GM12891 (cell line): ENCODE measurements at regions not wholly inside any gene's neighbourhood (a gene's known extent, or its start where the extent isn't known, plus 50 kb on each side); places are given as distances from the start of the nearest gene placed in this dataset.

Source experiments
- PAX5 ChIP-seq: IDR thresholded peaks from 2 replicates; pipeline ENCODE4 v1.6.1; 2011; ENCODE audit warnings: low read length, moderate library complexity, mild to moderate bottlenecking; ENCODE audit not compliant: insufficient read depth, severe bottlenecking
- POLR2A ChIP-seq: IDR thresholded peaks from 2 replicates; pipeline ENCODE4 v1.6.1; 2011; ENCODE audit warnings: low read depth, low read length, control low read depth
- POLR2AphosphoS5 ChIP-seq: IDR thresholded peaks from 2 replicates; pipeline ENCODE4 v1.6.1; 2011; ENCODE audit warnings: low read depth, low read length, control low read depth
- POU2F2 ChIP-seq: IDR thresholded peaks from 2 replicates; pipeline ENCODE4 v1.6.1; 2011; ENCODE audit warnings: low read depth, mild to moderate bottlenecking, control low read depth, low read length, moderate library complexity
- SPI1 ChIP-seq: IDR thresholded peaks from 2 replicates; pipeline ENCODE4 v1.6.1; 2011; ENCODE audit warnings: low read depth, low read length, control low read depth
- TAF1 ChIP-seq: IDR thresholded peaks from 2 replicates; pipeline ENCODE4 v1.6.1; 2011; ENCODE audit warnings: low read depth, low read length, control low read depth

DNA sequence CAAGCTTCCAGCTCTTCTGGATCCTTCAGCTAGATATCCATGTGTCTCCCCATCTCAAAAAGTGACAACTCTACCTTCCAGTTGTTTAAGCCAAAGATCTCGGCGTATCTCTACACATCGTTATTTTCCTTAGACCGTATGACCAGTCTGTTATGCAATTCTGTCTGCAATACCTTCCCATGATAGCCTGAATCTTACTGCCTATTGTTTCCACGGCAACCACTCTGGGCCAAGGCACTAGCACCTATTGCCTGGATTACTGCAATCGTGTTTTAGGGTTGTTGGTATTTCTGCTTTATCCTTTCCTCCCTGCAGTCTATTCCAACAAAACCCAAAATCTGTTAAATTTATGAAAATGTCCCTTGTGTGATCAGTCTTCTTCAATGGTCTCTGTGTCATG is 448.4 kb downstream of the MTRR start:
- no peak for TF ChIP-seq POLR2A
- TF ChIP-seq POLR2AphosphoS5, result no peak
- TF ChIP-seq TAF1, result no peak
- TF ChIP-seq POU2F2, result no peak
- TF ChIP-seq PAX5, result no peak
- no peak for TF ChIP-seq SPI1
